GM12865 (cell line): ENCODE measurements at regions not wholly inside any gene's neighbourhood (a gene's known extent, or its start where the extent isn't known, plus 50 kb on each side); places are given as distances from the start of the nearest gene placed in this dataset.
A peak's percentile ranks its signal among the peaks of the same experiment; 100 is the strongest.

ENCODE experiments used
- DNase-seq: peaks from one replicate; pipeline ENCODE4 v3.0.0; 2010; ENCODE audit warnings: low read depth
- H3K4me3 ChIP-seq: 2 replicates; pipeline ENCODE4 v1.5.1; 2011; ENCODE audit warnings: mild to moderate bottlenecking, low read depth, low read length, control low read depth
- CTCF ChIP-seq: IDR thresholded peaks from 2 replicates; pipeline ENCODE4 v1.5.1; 2011; ENCODE audit warnings: low read length, control low read depth, low read depth, inconsistent platforms; ENCODE audit not compliant: insufficient read depth; ENCODE audit errors: missing control alignments

GRCh38 chr5:125700380-125700861 lies 722.8 kb upstream of the GRAMD2B start:
- no peak for TF ChIP-seq CTCF
- peak; percentile 6 for DNase-seq
- no peak overlapping the region for H3K4me3 ChIP-seq

GRCh38 chr5:125703616-125704015 lies 719.6 kb upstream of the GRAMD2B start:
- H3K4me3 ChIP-seq = no peak overlapping the region
- TF ChIP-seq CTCF = no peak
- DNase-seq = no peak

- TF ChIP-seq CTCF = no peak
- no peak overlapping the region for H3K4me3 ChIP-seq
- no peak for DNase-seq
Measured at GRCh38 chr5:125704888-125705287, 718.3 kb upstream of the GRAMD2B start.

DNA sequence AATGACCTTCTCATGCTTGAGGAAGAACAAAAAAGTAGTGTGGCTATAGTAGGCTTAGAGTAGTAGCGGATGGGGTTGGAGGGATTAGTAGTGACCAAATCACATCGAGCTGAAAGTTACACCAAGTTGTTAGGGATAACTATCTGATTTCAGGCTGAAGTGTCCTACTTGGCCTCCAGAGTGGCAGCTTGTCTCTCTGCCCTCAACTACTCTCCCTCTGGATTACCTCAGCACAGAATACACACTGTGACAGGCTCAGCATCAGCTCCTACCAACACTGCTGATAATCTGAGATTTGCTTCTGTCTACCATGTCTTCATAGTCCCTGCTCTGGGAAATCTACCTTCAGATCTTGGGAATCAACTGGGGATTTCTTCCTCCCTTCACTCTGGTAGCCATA lies 714.6 kb upstream of the GRAMD2B start:
- no peak overlapping the region for H3K4me3 ChIP-seq
- TF ChIP-seq CTCF = no peak
- no peak for DNase-seq

DNA sequence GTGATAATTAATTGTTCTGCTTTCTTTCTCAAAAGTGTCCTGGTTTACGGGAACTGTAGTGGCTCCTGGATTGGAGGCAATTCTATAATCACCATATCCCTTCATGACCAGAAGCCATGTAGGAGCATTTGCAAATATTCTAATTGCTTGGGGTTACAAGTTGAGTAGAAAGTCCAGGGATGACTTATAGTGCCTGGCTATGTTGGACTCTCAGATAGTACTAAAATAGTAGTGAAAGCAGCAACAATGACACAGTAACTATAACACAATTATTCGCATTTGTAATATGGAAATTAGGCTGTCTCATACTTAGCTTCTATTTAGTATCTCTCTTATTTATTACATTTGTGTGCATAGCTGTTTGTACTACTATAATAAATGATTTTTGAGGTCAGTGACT lies 712.5 kb upstream of the GRAMD2B start:
- TF ChIP-seq CTCF = no peak
- no peak for DNase-seq
- no peak overlapping the region for H3K4me3 ChIP-seq

DNA sequence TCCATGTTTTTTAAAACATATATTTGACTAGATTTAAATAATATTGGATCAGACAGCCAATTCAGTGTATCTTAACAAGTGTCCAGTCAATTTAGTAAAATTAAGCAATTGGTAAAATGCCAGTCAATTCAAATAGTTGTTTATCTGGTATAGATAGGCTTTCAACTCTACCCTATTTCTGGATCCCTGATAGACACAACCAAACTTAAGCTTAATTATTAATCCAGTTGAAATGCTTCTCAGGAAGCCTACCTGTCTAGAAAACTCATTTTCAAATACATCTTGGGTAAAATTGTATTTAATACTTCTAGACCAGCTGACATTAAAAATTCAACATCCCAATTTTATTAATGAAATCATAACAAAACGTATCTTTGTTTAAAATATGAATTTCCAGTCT lies 710.8 kb upstream of the GRAMD2B start:
- no peak for DNase-seq
- TF ChIP-seq CTCF = no peak
- no peak overlapping the region for H3K4me3 ChIP-seq

DNA sequence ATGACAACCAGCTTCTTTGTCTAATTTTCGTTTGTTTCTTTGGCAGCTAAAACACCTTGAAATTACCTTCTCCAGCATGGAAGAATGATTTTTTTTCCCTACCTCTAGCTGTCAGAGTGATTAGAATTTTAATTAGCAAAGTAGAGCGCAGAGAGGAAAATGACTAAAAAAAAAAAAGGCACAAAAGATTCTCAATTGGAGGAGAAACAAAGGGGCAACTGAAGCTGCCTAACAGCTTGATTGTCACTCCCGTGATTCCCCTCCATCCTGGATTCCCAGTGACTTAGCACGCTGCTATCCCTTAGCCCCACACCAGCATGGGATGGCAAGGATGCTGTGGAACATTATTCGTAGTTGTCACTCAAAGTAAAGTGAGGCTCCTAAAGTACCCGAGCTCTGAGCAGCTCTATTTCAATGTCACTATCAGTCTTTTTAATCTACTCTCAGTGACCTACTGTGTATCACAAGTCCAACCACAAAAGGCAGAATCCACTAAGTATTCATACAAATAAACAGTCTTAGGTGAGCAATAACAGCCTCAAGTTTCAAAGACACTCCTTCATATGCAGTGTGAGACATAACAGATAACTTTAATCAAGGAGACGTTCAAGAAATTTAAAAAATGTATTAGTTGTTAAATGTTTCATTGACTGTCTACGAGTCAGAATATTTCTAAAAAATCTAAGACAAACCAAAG lies 710.0 kb upstream of the GRAMD2B start:
- DNase-seq = no peak
- H3K4me3 ChIP-seq = no peak overlapping the region
- TF ChIP-seq CTCF = no peak
